ENCODE measurements at regions not wholly inside any gene's neighbourhood (a gene's known extent, or its start where the extent isn't known, plus 50 kb on each side); places are given as distances from the start of the nearest gene placed in this dataset.
"Not testable (repeated sequence)": the region's sequence is repeated elsewhere in the genome, so short reads cannot be mapped to it uniquely, and the experiment has no call there.

DNA sequence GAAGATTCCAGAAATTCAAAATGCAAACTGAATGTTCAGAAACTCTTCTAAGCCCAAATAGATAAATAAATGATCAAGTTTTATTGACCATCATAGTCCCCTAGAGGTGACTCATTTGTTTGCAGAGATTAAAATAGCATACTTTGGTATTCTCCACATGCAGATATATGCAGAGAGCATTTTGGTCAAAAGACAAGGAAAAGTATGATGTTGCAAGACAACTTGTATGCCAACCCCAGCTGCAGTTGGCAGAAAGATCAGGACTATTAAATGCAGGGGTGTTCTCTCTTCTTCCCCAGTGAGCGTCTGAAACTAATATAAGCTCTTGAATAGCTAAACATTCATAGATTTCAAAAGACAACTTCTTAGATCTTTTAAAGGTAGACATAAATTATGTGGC, 404.9 kb downstream of the LTN1 start:
- peaks cover 3% of the 10 kb centered on the region for H3K9me3 Mint-ChIP-seq (ENCODE audit: unreplicated experiment)
- H3K4me3 Mint-ChIP-seq (ENCODE audit: unreplicated experiment) = no peak overlapping the region
- TF ChIP-seq, protein P1, sequence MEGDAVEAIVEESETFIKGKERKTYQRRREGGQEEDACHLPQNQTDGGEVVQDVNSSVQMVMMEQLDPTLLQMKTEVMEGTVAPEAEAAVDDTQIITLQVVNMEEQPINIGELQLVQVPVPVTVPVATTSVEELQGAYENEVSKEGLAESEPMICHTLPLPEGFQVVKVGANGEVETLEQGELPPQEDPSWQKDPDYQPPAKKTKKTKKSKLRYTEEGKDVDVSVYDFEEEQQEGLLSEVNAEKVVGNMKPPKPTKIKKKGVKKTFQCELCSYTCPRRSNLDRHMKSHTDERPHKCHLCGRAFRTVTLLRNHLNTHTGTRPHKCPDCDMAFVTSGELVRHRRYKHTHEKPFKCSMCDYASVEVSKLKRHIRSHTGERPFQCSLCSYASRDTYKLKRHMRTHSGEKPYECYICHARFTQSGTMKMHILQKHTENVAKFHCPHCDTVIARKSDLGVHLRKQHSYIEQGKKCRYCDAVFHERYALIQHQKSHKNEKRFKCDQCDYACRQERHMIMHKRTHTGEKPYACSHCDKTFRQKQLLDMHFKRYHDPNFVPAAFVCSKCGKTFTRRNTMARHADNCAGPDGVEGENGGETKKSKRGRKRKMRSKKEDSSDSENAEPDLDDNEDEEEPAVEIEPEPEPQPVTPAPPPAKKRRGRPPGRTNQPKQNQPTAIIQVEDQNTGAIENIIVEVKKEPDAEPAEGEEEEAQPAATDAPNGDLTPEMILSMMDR (IDR thresholded peaks at IDR 0.05; ENCODE audit: partially characterized antibody, unreplicated experiment) = no peak
- H3K36me3 Mint-ChIP-seq (ENCODE audit: unreplicated experiment) = no peaks in the 10 kb centered on the region
- H3K27me3 Mint-ChIP-seq (ENCODE audit: unreplicated experiment) = no peaks in the 10 kb centered on the region
- H3K27ac Mint-ChIP-seq (ENCODE audit: unreplicated experiment) = no peak overlapping the region
- DNase-seq = no peak
- H3K4me1 Mint-ChIP-seq (ENCODE audit: low read depth, unreplicated experiment) = no peaks in the 10 kb centered on the region

DNA sequence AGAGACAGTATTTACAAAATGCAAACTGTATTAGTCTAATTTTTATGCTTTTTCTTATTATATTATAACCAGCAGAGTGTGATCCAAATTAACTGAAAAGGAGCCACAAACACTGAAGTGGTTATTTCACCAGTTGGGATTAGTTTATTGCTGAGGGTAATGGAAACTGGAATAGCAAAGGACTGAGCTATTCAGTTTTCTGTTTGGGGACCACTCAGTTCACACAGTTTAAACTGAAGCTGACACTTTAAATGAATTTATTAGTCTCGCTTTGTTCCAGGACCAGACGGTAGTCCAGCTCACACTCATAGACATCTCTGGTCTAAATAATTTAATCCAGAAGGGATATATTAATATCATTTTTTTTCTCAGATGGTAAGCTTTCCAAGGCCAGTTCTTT, 410.7 kb downstream of the LTN1 start:
- Mint-ChIP-seq H3K4me3 (ENCODE audit: unreplicated experiment) (no peak overlapping the region), H3K36me3 (ENCODE audit: unreplicated experiment) (no peaks in the 10 kb centered on the region), H3K4me1 (ENCODE audit: low read depth, unreplicated experiment) (no peaks in the 10 kb centered on the region), H3K9me3 (ENCODE audit: unreplicated experiment) (no peaks in the 10 kb centered on the region), H3K27me3 (ENCODE audit: unreplicated experiment) (no peaks in the 10 kb centered on the region), H3K27ac (ENCODE audit: unreplicated experiment) (no peak overlapping the region)
- TF ChIP-seq, protein P1 (IDR thresholded peaks at IDR 0.05; ENCODE audit: partially characterized antibody, unreplicated experiment) = no peak
- no peak for DNase-seq

DNA sequence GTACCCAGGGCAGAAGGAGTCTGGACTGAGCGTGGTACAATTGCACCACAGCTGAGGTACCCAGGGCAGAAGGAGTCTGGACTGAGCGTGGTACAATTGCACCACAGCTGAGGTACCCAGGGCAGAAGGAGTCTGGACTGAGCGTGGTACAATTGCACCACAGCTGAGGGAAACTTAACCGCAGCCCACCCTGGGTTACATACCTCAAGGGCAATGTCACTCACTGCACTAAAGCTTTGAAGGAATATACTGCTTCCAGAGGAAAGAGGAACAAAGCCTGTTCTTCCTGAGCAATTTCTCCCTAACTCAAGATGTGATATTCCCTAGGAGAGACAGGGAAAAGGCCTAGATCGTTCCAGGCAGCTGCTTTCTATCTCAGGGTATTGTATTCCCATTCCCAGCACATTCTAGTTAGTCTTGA, 411.4 kb downstream of the LTN1 start:
- not testable (repeated sequence) for H3K9me3 Mint-ChIP-seq (ENCODE audit: unreplicated experiment); DNase-seq; H3K4me1 Mint-ChIP-seq (ENCODE audit: low read depth, unreplicated experiment); H3K4me3 Mint-ChIP-seq (ENCODE audit: unreplicated experiment); H3K27me3 Mint-ChIP-seq (ENCODE audit: unreplicated experiment); H3K36me3 Mint-ChIP-seq (ENCODE audit: unreplicated experiment); H3K27ac Mint-ChIP-seq (ENCODE audit: unreplicated experiment)

DNA sequence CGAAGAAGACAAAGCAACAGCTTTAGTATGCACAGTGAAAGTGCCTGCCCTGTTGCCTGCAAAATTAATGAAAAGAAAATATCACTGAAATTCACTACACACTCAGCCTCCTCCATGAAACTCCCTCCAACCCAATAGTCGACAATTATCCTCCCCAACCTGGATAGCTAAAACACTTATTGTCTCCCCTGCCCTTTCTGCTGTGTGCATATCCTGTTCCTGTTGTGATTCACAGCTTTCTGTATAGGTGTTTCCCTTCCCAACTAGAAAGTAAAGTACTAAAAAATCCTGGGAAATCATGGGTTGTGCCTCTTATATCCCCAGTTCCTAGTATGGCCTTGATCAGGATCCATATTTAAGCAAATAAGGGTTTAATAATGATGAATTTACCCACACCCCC, 412.1 kb downstream of the LTN1 start:
- Mint-ChIP-seq H3K9me3 (ENCODE audit: unreplicated experiment) (no peaks in the 10 kb centered on the region), H3K4me3 (ENCODE audit: unreplicated experiment) (no peak overlapping the region), H3K27me3 (ENCODE audit: unreplicated experiment) (no peaks in the 10 kb centered on the region), H3K36me3 (ENCODE audit: unreplicated experiment) (no peaks in the 10 kb centered on the region), H3K27ac (ENCODE audit: unreplicated experiment) (no peak overlapping the region), H3K4me1 (ENCODE audit: low read depth, unreplicated experiment) (no peaks in the 10 kb centered on the region)
- TF ChIP-seq, protein P1 (IDR thresholded peaks at IDR 0.05; ENCODE audit: partially characterized antibody, unreplicated experiment) = no peak
- DNase-seq = no peak

DNA sequence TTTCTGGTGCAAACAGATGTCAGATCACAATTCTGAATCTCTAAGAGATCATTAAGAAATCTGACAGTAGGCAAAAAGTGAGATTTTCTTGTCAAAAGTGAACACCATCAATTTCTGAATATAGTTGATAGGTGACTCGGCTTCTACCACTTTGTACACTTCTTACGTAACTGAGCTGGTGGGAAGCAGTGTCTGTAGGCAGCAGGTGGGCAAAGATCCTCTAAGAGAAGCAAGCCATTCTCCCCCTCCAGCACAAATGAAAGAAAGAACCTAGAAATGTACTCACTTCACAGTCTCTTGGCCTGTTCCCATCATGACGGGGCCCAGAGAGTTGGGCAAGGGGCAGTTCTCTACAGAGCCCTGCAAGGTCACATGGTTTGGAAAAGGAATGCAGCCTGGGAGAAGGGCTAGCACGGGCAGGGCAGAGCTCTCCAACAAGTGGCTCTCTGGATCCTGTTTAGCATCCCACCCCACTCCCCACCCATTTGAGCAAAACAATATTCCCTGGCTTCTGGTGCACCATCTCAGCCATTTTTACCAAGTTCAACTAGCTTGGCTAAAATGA, 412.6 kb downstream of the LTN1 start:
- DNase-seq = no peak
- no peaks in the 10 kb centered on the region for H3K4me1 Mint-ChIP-seq (ENCODE audit: low read depth, unreplicated experiment)
- TF ChIP-seq, protein P1 (IDR thresholded peaks at IDR 0.05; ENCODE audit: partially characterized antibody, unreplicated experiment) = no peak
- H3K4me3 Mint-ChIP-seq (ENCODE audit: unreplicated experiment) = no peak overlapping the region
- no peak overlapping the region for H3K27ac Mint-ChIP-seq (ENCODE audit: unreplicated experiment)
- no peaks in the 10 kb centered on the region for H3K27me3 Mint-ChIP-seq (ENCODE audit: unreplicated experiment)
- no peaks in the 10 kb centered on the region for H3K36me3 Mint-ChIP-seq (ENCODE audit: unreplicated experiment)
- no peaks in the 10 kb centered on the region for H3K9me3 Mint-ChIP-seq (ENCODE audit: unreplicated experiment)
